MG63 (cell line): ENCODE measurements at regions not wholly inside any gene's neighbourhood (a gene's known extent, or its start where the extent isn't known, plus 50 kb on each side); places are given as distances from the start of the nearest gene placed in this dataset.

Experiments
- DNase-seq: peaks from one replicate; pipeline ENCODE4 v3.0.0-alpha.2; 2020
- H3K27me3 ChIP-seq: fragments of 250-450 bp; sonication (Bioruptor Pico); 2 replicates; pipeline ENCODE4 v1.5.1; 2020; ENCODE audit warnings: mild to moderate bottlenecking, moderate library complexity
- H3K36me3 ChIP-seq: fragments of 250-450 bp; sonication (Bioruptor Pico); 2 replicates; pipeline ENCODE4 v1.5.1; 2020; ENCODE audit warnings: mild to moderate bottlenecking, moderate library complexity
- H3K4me3 ChIP-seq: fragments of 250-450 bp; sonication (Bioruptor Pico); 2 replicates; pipeline ENCODE4 v1.5.1; 2020; ENCODE audit warnings: mild to moderate bottlenecking, moderate library complexity
- H3K9me3 ChIP-seq: fragments of 250-450 bp; sonication (Bioruptor Pico); 2 replicates; pipeline ENCODE4 v1.5.1; 2020; ENCODE audit warnings: mild to moderate bottlenecking, moderate library complexity

DNA sequence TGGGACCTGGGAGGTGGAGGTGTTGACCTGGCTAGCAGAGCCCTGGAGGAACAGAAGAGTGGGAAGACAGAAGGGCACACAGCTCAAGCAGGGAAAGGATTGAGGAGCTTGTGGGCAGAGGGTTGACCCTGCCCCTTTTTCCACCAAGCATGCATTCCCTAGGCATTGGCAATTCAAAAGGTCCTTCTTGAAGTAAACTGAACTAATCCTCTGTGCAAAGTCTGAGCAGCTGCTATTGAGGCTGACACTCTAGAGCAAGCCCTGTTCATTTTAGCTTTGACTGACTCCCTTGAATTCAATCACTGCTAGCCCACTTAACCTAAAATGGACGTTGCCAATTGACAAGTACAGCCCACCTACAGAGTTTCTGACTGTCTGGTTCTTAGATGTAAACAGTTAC lies 116.5 kb upstream of the TNS3 start:
- Histone ChIP-seq H3K4me3 (no peak overlapping the region), H3K9me3 (no peaks in the 10 kb centered on the region), H3K36me3 (no peaks in the 10 kb centered on the region), H3K27me3 (no peaks in the 10 kb centered on the region)
- no peak for DNase-seq

DNA sequence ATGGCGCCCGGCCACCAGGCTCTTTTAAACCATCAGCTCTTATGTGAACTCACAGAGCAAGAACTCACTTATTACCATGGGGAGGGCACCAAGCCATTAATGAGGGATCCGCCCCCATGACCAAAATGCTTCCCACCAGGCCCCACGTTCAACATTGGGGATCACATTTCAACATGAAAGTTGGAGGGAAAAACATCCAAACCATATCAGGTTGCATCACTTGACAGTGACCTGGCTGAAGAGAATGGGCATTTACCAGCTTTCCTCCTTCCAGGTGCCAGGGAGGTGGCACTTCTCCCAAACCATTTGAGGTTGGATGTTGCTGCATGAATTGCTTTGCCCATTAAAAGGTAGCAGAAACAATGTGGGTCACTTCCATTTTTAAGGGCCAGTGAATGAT lies 115.6 kb upstream of the TNS3 start:
- DNase-seq, result no peak
- Histone ChIP-seq H3K9me3 (no peaks in the 10 kb centered on the region), H3K27me3 (no peaks in the 10 kb centered on the region), H3K36me3 (no peaks in the 10 kb centered on the region), H3K4me3 (no peak overlapping the region)

DNA sequence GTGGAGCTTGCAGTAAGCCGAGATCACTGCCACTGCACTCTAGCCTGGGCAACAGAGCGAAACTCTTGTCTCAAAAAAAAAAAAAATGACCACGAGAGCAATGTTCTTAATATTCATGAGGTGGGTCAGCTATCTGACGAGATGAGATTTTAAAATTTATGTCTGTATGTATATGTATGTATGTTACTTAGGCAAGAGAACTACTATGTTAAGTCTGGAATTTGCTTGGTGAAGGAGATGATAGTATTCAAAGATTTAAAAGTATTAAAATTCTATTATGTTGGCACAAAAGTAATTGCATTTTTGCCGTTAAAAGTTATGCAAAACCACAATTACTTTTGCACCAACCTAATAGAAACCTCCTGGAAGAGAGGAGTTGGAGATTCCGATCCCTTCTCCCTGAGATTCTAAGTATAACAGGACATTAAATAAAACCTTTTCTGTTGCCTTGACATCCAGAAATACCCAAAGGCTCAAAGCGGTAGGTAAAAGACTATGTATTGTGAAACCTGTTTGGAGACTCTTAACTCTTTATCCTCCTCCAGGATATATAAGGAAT lies 114.3 kb upstream of the TNS3 start:
- no peaks in the 10 kb centered on the region for H3K36me3 ChIP-seq
- DNase-seq, result no peak
- H3K27me3 ChIP-seq, result no peaks in the 10 kb centered on the region
- no peaks in the 10 kb centered on the region for H3K9me3 ChIP-seq
- H3K4me3 ChIP-seq, result no peak overlapping the region

DNA sequence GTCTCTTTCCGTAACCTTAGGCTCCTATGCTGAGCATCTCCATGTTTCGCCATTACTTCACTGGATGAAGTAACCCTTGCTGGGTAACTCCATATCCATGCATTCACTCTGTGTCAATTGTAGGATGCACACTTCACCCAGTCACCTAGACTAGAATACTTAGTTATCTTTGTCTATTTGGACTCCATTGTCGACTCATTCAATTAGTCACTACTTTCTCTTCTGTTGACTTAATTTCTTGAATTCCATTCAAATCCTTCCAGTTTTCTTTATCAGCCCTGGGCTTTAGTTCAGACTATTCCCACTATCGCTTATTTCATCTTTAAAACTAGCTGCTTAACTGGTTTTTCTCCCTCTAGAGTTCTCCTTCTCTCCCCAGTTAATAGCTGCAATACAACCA lies 111.3 kb upstream of the TNS3 start:
- DNase-seq, result no peak
- H3K4me3 ChIP-seq, result no peak overlapping the region
- H3K27me3 ChIP-seq, result no peaks in the 10 kb centered on the region
- H3K9me3 ChIP-seq, result no peaks in the 10 kb centered on the region
- H3K36me3 ChIP-seq, result no peaks in the 10 kb centered on the region

- DNase-seq, result no peak
- H3K36me3 ChIP-seq, result no peaks in the 10 kb centered on the region
- no peak overlapping the region for H3K4me3 ChIP-seq
- no peaks in the 10 kb centered on the region for H3K27me3 ChIP-seq
- H3K9me3 ChIP-seq, result no peaks in the 10 kb centered on the region
These were observed 110.1 kb upstream of the TNS3 start for GRCh38 chr7:47691988-47692387.

DNA sequence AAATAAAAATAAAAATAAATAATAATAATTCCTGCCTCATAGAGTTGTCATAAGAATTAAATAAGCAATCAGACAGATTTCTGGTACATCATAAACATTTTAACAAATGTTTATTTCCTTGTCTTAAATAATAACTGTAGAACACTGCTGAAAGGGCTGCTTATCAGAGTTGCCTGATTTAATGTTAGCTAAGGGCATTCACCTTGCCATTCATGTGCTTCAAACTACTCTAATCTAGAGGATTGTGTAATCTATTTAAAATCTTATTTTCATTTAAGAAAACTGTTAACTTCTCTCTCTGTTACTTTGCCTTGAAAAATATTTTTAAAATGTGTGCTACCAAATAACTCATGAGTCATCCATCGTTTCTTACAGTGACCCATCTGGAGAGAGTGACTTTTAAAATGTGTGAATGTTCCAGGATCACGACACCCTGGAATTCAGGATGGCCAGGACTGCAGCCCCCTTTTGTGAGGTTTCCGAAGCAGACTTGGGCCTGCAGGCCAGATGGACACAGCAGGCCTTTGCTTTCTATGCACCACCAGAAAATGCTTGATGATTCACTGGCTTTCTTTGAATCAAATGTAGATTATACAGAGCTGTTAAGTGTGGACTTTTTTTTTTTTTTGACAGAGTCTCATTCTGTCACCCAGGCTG lies 109.1 kb upstream of the TNS3 start:
- Histone ChIP-seq H3K4me3 (no peak overlapping the region), H3K36me3 (no peaks in the 10 kb centered on the region)

GRCh38 chr7:47689558-47689957 lies 107.6 kb upstream of the TNS3 start:
- Histone ChIP-seq H3K4me3 (no peak overlapping the region), H3K36me3 (no peaks in the 10 kb centered on the region), H3K27me3 (no peaks in the 10 kb centered on the region), H3K9me3 (no peaks in the 10 kb centered on the region)
- DNase-seq, result no peak

More for the DNA sequence above, 109.1 kb upstream of the TNS3 start:
- Histone ChIP-seq H3K9me3 (no peaks in the 10 kb centered on the region), H3K27me3 (no peaks in the 10 kb centered on the region)
- DNase-seq, result peak; percentile 10

DNA sequence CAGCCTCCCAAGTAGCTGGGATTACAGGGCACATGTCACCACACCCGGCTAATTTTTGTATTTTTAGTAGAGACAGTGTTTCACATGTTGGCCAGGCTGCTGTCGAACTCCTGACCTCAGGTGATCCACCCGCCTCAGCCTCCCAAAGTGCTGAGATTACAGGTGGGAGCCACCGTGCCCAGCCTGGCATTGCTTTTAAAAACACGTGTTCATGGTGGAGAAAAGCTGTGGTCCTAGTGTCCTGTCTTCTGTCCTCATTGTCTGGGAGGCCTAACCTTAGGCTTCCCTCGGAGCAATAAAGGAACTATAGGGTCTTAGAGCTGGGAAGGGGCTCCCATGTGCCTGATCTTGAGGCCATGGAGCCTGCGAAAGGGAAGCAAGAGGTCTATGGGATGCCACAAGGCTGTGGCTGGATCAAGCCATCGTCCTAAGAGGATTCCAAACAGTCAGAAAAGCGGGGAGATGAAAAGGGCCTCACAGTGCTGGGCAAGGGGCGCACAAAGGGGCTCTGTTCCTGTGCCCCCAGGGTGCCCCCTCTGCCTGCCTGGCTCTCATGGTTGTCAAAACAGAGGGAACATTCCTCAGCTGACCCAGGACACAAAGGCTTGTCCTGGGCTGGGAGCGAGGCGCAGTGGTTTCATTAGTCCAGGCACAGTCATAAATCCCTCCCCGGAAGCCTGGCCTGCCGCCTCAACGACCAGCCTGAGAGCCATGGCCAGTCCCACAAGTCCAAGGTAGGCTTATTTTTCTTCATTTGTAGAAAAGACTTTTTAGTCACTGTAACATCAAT lies 106.6 kb upstream of the TNS3 start:
- no peaks in the 10 kb centered on the region for H3K9me3 ChIP-seq
- H3K27me3 ChIP-seq, result no peaks in the 10 kb centered on the region
- H3K4me3 ChIP-seq, result no peak overlapping the region
- no peaks in the 10 kb centered on the region for H3K36me3 ChIP-seq
- DNase-seq, result no peak

DNA sequence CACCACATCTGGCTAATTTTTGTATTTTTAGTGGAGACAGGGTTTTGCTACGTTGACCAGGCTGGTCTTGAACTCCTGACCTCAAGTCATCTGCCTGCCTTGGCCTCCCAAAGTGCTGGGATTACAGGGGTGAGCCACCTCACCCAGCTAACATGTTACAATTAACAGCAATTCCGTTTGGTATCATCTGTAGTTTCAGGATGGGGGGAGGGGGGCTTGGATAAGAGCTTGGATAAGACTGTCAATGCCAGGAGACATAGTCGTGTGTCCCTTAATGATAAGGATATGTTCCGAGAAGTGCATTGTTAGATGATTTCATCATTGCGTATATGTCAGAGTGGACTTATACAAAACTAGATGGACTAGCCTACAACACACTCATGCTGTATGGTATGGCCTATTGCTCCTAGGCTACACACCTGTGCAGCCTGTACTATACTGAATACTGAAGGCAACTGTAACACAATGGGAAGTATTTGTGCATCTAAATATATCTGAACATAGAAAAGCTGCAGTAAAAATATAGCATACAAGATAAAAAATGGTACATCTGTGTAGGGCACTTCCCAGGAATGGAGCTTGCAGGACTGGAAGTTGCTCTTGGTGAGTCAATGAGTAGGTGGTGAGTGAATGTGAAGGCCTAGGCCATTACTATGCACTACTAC lies 103.9 kb upstream of the TNS3 start:
- Histone ChIP-seq H3K36me3 (no peaks in the 10 kb centered on the region), H3K27me3 (no peaks in the 10 kb centered on the region), H3K9me3 (no peaks in the 10 kb centered on the region), H3K4me3 (no peak overlapping the region)
- no peak for DNase-seq

GRCh38 chr7:47685151-47685550 lies 103.2 kb upstream of the TNS3 start:
- Histone ChIP-seq H3K4me3 (no peak overlapping the region), H3K9me3 (no peaks in the 10 kb centered on the region), H3K27me3 (no peaks in the 10 kb centered on the region), H3K36me3 (no peaks in the 10 kb centered on the region)
- DNase-seq, result no peak

- Histone ChIP-seq H3K27me3 (no peaks in the 10 kb centered on the region), H3K9me3 (no peaks in the 10 kb centered on the region), H3K36me3 (no peaks in the 10 kb centered on the region), H3K4me3 (no peak overlapping the region)
- no peak for DNase-seq
These were observed 102.8 kb upstream of the TNS3 start for GRCh38 chr7:47684728-47685127.

- Histone ChIP-seq H3K4me3 (no peak overlapping the region), H3K27me3 (no peaks in the 10 kb centered on the region), H3K36me3 (no peaks in the 10 kb centered on the region), H3K9me3 (no peaks in the 10 kb centered on the region)
- DNase-seq, result no peak
These were observed 101.6 kb upstream of the TNS3 start for GRCh38 chr7:47683485-47683898.

DNA sequence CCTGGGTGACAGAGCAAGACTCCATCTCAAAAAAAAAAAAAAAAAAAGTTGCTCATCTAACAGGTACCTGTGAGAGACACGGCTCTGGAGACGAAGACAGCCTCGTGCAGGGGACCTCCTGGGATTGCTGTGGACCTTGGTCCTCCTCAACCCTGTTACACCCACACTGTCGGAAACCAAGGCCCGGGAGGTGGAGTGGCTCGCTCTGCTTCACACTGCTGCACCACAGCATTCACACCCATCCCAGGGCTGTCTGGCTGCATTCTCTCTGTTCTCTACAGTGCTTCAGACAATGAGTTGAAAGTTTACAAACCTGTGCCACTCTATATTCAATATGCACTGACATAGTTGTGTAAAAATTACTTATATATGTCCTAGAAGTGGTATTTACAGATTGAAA lies 101.0 kb upstream of the TNS3 start:
- H3K27me3 ChIP-seq, result no peaks in the 10 kb centered on the region
- H3K36me3 ChIP-seq, result no peaks in the 10 kb centered on the region
- DNase-seq, result no peak
- no peaks in the 10 kb centered on the region for H3K9me3 ChIP-seq
- no peak overlapping the region for H3K4me3 ChIP-seq

- H3K36me3 ChIP-seq, result no peaks in the 10 kb centered on the region
- no peak for DNase-seq
These were observed 99.4 kb upstream of the TNS3 start for GRCh38 chr7:47681249-47681810.

GRCh38 chr7:47678641-47679380 lies 96.9 kb upstream of the TNS3 start:
- H3K4me3 ChIP-seq, result no peak overlapping the region
- no peaks in the 10 kb centered on the region for H3K36me3 ChIP-seq
- H3K9me3 ChIP-seq, result no peaks in the 10 kb centered on the region; the same call in 1 of the 2 replicates
- DNase-seq, result no peak
- no peaks in the 10 kb centered on the region for H3K27me3 ChIP-seq

More at GRCh38 chr7:47681249-47681810, 99.4 kb upstream of the TNS3 start:
- no peaks in the 10 kb centered on the region; the same call in 1 of the 2 replicates for H3K9me3 ChIP-seq
- no peaks in the 10 kb centered on the region for H3K27me3 ChIP-seq
- no peak overlapping the region for H3K4me3 ChIP-seq

DNA sequence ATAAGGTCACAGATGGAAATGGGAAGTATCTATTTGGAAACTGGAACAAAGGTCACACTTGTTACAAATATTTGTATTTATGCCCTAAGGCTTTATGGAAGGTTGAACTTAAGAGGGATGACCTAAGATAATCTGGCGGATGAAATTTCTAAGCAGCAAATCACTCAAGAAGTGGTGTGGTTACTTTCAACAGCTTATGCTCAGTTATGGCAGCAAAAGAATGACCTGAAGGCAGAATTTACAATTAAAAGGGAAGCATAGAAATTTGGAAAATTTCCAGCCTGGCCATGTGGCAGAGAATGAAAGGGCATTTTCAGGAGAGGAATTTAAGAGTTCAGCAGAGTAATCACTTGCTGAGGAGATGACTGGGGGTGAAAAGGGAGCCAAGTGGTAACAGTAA lies 95.8 kb upstream of the TNS3 start:
- Histone ChIP-seq H3K9me3 (no peaks in the 10 kb centered on the region; the same call in 1 of the 2 replicates), H3K27me3 (no peaks in the 10 kb centered on the region), H3K4me3 (no peak overlapping the region), H3K36me3 (no peaks in the 10 kb centered on the region)
- DNase-seq, result no peak
